ENCODE measurements at regions not wholly inside any gene's neighbourhood (a gene's known extent, or its start where the extent isn't known, plus 50 kb on each side); places are given as distances from the start of the nearest gene placed in this dataset.

GRCh38 chr4:43238585-43238984, 346.1 kb downstream of the GRXCR1 start:
- no peak for TF ChIP-seq CTCF (conservative IDR thresholded peaks at IDR 0.05; ENCODE audit: low read depth, low read length)
- no peak for TF ChIP-seq EZH2 (IDR thresholded peaks at IDR 0.05; ENCODE audit: borderline replicate concordance, low read depth, low read length, poor library complexity, severe bottlenecking)
